H9 (cell line): ENCODE measurements at regions not wholly inside any gene's neighbourhood (a gene's known extent, or its start where the extent isn't known, plus 50 kb on each side); places are given as distances from the start of the nearest gene placed in this dataset.

Experiments
- DNase-seq: peaks from one replicate; pipeline ENCODE4 v3.0.0-alpha.2; 2017
- H2AFZ ChIP-seq: one replicate; pipeline ENCODE4 v1.6.1; 2013; ENCODE audit warnings: mild to moderate bottlenecking, low read length, control low read depth, moderate library complexity
- H2AK5ac ChIP-seq: 2 replicates; pipeline ENCODE4 v1.6.1; 2013; ENCODE audit warnings: low read length, control low read depth, mixed read lengths; ENCODE audit not compliant: insufficient read length
- H2BK120ac ChIP-seq: one replicate; pipeline ENCODE4 v1.6.1; 2013; ENCODE audit warnings: low read depth, mild to moderate bottlenecking, low read length, control low read depth, inconsistent platforms; ENCODE audit not compliant: poor library complexity, severe bottlenecking
- H2BK12ac ChIP-seq: 2 replicates; pipeline ENCODE4 v1.6.1; 2013; ENCODE audit warnings: low read length, control low read depth, mixed read lengths, low read depth; ENCODE audit not compliant: insufficient read length
- H2BK15ac ChIP-seq: 2 replicates; pipeline ENCODE4 v1.6.1; 2013; ENCODE audit warnings: low read depth, low read length, control low read depth
- H2BK20ac ChIP-seq: one replicate; pipeline ENCODE4 v1.6.1; 2013; ENCODE audit warnings: low read depth, mild to moderate bottlenecking, low read length, control low read depth, inconsistent platforms; ENCODE audit not compliant: poor library complexity, severe bottlenecking
- H2BK5ac ChIP-seq: 2 replicates; pipeline ENCODE4 v1.6.1; 2013; ENCODE audit warnings: low read length, control low read depth, mixed read lengths; ENCODE audit not compliant: insufficient read length
- H3K14ac ChIP-seq: 2 replicates; pipeline ENCODE4 v1.6.1; 2013; ENCODE audit warnings: low read length, control low read depth; ENCODE audit not compliant: insufficient read depth
- H3K18ac ChIP-seq: 2 replicates; pipeline ENCODE4 v1.6.1; 2013; ENCODE audit warnings: low read depth, mild to moderate bottlenecking, mixed read lengths, low read length, control low read depth; ENCODE audit not compliant: insufficient read length
- H3K23ac ChIP-seq: 2 replicates; pipeline ENCODE4 v1.6.1; 2013; ENCODE audit warnings: low read length, control low read depth, mixed read lengths, low read depth; ENCODE audit not compliant: insufficient read length
- H3K23me2 ChIP-seq: 2 replicates; pipeline ENCODE4 v1.6.1; 2013; ENCODE audit warnings: low read depth, mild to moderate bottlenecking, mixed read lengths, low read length, control low read depth; ENCODE audit not compliant: insufficient read length, poor library complexity, severe bottlenecking
- H3K27ac ChIP-seq: 2 replicates; pipeline ENCODE4 v1.5.1; 2013; ENCODE audit warnings: low read length, control low read depth, mixed read lengths, low read depth; ENCODE audit not compliant: insufficient read length
- H3K27me3 ChIP-seq: 2 replicates; pipeline ENCODE4 v1.6.1; 2013; ENCODE audit warnings: low read length, control low read depth, inconsistent platforms; ENCODE audit not compliant: insufficient read depth
- H3K4ac ChIP-seq: 2 replicates; pipeline ENCODE4 v1.6.1; 2013; ENCODE audit warnings: low read depth, mild to moderate bottlenecking, control low read depth, inconsistent platforms, low read length, moderate library complexity
- H3K4me1 ChIP-seq: 2 replicates; pipeline ENCODE4 v1.6.1; 2013; ENCODE audit warnings: low read length, control low read depth, inconsistent platforms; ENCODE audit not compliant: insufficient read depth
- H3K4me2 ChIP-seq: 2 replicates; pipeline ENCODE4 v1.6.1; 2013; ENCODE audit warnings: low read length, control low read depth, mixed read lengths; ENCODE audit not compliant: insufficient read length, insufficient read depth
- H3K56ac ChIP-seq: 2 replicates; pipeline ENCODE4 v1.6.1; 2013; ENCODE audit warnings: low read depth, mild to moderate bottlenecking, mixed read lengths, low read length, control low read depth; ENCODE audit not compliant: insufficient read length
- H3K79me1 ChIP-seq: 2 replicates; pipeline ENCODE4 v1.6.1; 2013; ENCODE audit warnings: low read depth, mild to moderate bottlenecking, moderate library complexity, low read length, control low read depth, inconsistent platforms; ENCODE audit not compliant: insufficient read depth, poor library complexity, severe bottlenecking
- H3K79me2 ChIP-seq: 2 replicates; pipeline ENCODE4 v1.6.1; 2013; ENCODE audit warnings: low read length, control low read depth, inconsistent platforms; ENCODE audit not compliant: insufficient read depth
- H3K9ac ChIP-seq: 2 replicates; pipeline ENCODE4 v1.6.1; 2013; ENCODE audit warnings: low read length, control low read depth, mixed read lengths; ENCODE audit not compliant: insufficient read length; ENCODE audit errors: extremely low read depth
- H3K9me3 ChIP-seq: one replicate; pipeline ENCODE4 v1.6.1; 2013; ENCODE audit warnings: low read depth, low read length, inconsistent platforms; ENCODE audit not compliant: control insufficient read depth
- H3T11ph ChIP-seq: one replicate; pipeline ENCODE4 v1.6.1; 2013; ENCODE audit warnings: mild to moderate bottlenecking, low read length, control low read depth, inconsistent platforms
- H4K20me1 ChIP-seq: one replicate; pipeline ENCODE4 v1.6.1; 2013; ENCODE audit not compliant: control insufficient read depth, insufficient read length, insufficient read depth
- H4K5ac ChIP-seq: 2 replicates; pipeline ENCODE4 v1.6.1; 2013; ENCODE audit warnings: low read depth, mild to moderate bottlenecking, mixed read lengths, low read length, control low read depth; ENCODE audit not compliant: insufficient read length
- H4K8ac ChIP-seq: replicated peaks from 2 replicates; pipeline ENCODE4 v1.6.1; 2013; ENCODE audit warnings: low read length, control low read depth, mixed read lengths, low read depth; ENCODE audit not compliant: insufficient read length
- H4K91ac ChIP-seq: 2 replicates; pipeline ENCODE4 v1.6.1; 2013; ENCODE audit warnings: low read depth, mild to moderate bottlenecking, moderate library complexity, mixed read lengths, low read length, control low read depth; ENCODE audit not compliant: insufficient read length
- H3K27ac Mint-ChIP-seq, 3 experiments: 2 replicates in 2 of 3; 3 replicates in 1 of 3; pipeline ENCODE4 v1.8.0; 2020 to 2021; ENCODE audit warnings: mixed read lengths in 3 of 3, mild to moderate bottlenecking in 1 of 3, moderate library complexity in 1 of 3
- H3K27me3 Mint-ChIP-seq: 2 replicates; pipeline ENCODE4 v1.8.0; 2021; ENCODE audit warnings: low read depth, mild to moderate bottlenecking, moderate library complexity, mixed read lengths
- H3K36me3 Mint-ChIP-seq, 3 experiments: 2 replicates in 2 of 3; 3 replicates in 1 of 3; pipeline ENCODE4 v1.8.0; 2020 to 2021; ENCODE audit warnings: low read depth in 3 of 3, mixed read lengths in 3 of 3; ENCODE audit not compliant: insufficient read depth in 1 of 3
- H3K4me1 Mint-ChIP-seq, 2 experiments: 2 replicates each; pipeline ENCODE4 v1.8.0; 2020; ENCODE audit warnings: mixed read lengths in 2 of 2
- H3K4me3 Mint-ChIP-seq, 2 experiments: 2 replicates in 1 of 2; 3 replicates in 1 of 2; pipeline ENCODE4 v1.8.0; 2020 to 2021; ENCODE audit warnings: mild to moderate bottlenecking in 2 of 2, mixed read lengths in 2 of 2, moderate library complexity in 1 of 2
- H3K9me3 Mint-ChIP-seq, 2 experiments: 2 replicates in 1 of 2; 3 replicates in 1 of 2; pipeline ENCODE4 v1.8.0; 2020; ENCODE audit warnings: mild to moderate bottlenecking in 2 of 2, mixed read lengths in 2 of 2, moderate library complexity in 1 of 2
- CTCF ChIP-seq: fragments of 200-600 bp; sonication (generic); conservative IDR thresholded peaks from 3 replicates; pipeline ENCODE4 v1.8.0; 2021; ENCODE audit warnings: antibody characterized with exemption, mild to moderate bottlenecking
- WGBS: extraction: QIAGEN DNeasy Blood & Tissue Kit; methylation state at CpG from one replicate; pipeline ENCODE4 v1.1.7; 2013; ENCODE audit warnings: missing lambda C conversion rate, low lambda C conversion rate, mixed read lengths; ENCODE audit not compliant: insufficient read length; ENCODE audit errors: extremely low coverage; 5-methylcytosine and 5-hydroxymethylcytosine counted together

- Histone ChIP-seq H2BK12ac (no peak overlapping the region), H3K14ac (no peak overlapping the region), H4K91ac (no peak overlapping the region), H3K4me1 (no peaks in the 10 kb centered on the region), H2BK120ac (no peak overlapping the region), H2BK20ac (no peak overlapping the region), H4K5ac (no peak overlapping the region), H3K9me3 (no peaks in the 10 kb centered on the region), H3K56ac (no peak overlapping the region), H3K4me2 (no peak overlapping the region), H3K4ac (no peak overlapping the region), H2AFZ (no peak overlapping the region), H3K23me2 (no peaks in the 10 kb centered on the region), H3K27ac (no peak overlapping the region), H3T11ph (no peak overlapping the region), H4K8ac (no peak overlapping the region), H2AK5ac (no peak overlapping the region), H3K18ac (no peak overlapping the region), H3K27me3 (no peaks in the 10 kb centered on the region), H4K20me1 (no peaks in the 10 kb centered on the region), H3K9ac (no peak overlapping the region), H3K79me2 (no peaks in the 10 kb centered on the region), H2BK15ac (no peak overlapping the region), H3K79me1 (no peaks in the 10 kb centered on the region), H3K23ac (no peak overlapping the region), H2BK5ac (no peak overlapping the region)
- H3K4me1 Mint-ChIP-seq = no peaks in the 10 kb centered on the region
- TF ChIP-seq CTCF = no peak
- H3K4me3 Mint-ChIP-seq = no peak overlapping the region
- H3K36me3 Mint-ChIP-seq = no peaks in the 10 kb centered on the region
- H3K9me3 Mint-ChIP-seq = no peaks in the 10 kb centered on the region; a peak in 1 of 5 replicates
- no peak overlapping the region for H3K27ac Mint-ChIP-seq
- no CpG with 5 or more reads among the region's 8 CpGs for WGBS
- peaks cover 28% of the 10 kb centered on the region for H3K27me3 Mint-ChIP-seq
- DNase-seq = no peak
These were observed 126.5 kb upstream of the HABP2 start for GRCh38 chr10:113426181-113426877.
